ENCODE measurements at regions not wholly inside any gene's neighbourhood (a gene's known extent, or its start where the extent isn't known, plus 50 kb on each side); places are given as distances from the start of the nearest gene placed in this dataset.

DNA sequence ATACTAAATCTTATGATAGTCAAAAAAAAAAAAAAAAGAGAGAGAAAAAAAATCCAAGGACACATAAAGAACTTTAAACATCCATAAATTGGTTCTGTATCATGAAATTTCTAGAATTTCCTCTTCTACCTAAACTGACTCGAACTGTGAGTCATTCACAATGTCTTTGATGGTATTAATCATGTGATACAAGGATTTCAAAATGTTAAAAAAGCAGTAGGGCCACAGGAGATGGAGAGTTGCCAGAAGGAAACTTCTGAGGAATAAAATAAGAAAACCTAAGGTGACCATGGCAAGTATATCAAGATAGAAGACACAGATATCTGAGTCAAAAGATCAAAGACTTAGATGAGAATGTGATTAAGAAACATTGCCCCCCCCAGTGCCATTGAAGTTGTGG, 1320.9 kb upstream of the FLRT2 start:
- TF ChIP-seq, protein P1, sequence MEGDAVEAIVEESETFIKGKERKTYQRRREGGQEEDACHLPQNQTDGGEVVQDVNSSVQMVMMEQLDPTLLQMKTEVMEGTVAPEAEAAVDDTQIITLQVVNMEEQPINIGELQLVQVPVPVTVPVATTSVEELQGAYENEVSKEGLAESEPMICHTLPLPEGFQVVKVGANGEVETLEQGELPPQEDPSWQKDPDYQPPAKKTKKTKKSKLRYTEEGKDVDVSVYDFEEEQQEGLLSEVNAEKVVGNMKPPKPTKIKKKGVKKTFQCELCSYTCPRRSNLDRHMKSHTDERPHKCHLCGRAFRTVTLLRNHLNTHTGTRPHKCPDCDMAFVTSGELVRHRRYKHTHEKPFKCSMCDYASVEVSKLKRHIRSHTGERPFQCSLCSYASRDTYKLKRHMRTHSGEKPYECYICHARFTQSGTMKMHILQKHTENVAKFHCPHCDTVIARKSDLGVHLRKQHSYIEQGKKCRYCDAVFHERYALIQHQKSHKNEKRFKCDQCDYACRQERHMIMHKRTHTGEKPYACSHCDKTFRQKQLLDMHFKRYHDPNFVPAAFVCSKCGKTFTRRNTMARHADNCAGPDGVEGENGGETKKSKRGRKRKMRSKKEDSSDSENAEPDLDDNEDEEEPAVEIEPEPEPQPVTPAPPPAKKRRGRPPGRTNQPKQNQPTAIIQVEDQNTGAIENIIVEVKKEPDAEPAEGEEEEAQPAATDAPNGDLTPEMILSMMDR (IDR thresholded peaks at IDR 0.05) = no peak
- no peak for TF ChIP-seq POLR2A (IDR thresholded peaks at IDR 0.05)

Measured in ovary (tissue), 3 donors.